Left colon (tissue), 2 donors: ENCODE measurements at regions not wholly inside any gene's neighbourhood (a gene's known extent, or its start where the extent isn't known, plus 50 kb on each side); places are given as distances from the start of the nearest gene placed in this dataset.

Source experiments
- ATAC-seq: fragments of 200-7000 bp; cut with Tn5 transposase; one replicate; pipeline ENCODE4 v1.9.1; 2020; ENCODE audit warnings: mild to moderate bottlenecking, moderate library complexity
- DNase-seq, 2 donors: peaks; one replicate each; pipeline ENCODE4 v3.0.0-alpha.2; 2020
- intact Hi-C, 2 donors: fragments of 100-400 bp; cut with DNase I in 1 of 2; cut with micrococcal nuclease in 1 of 2; formaldehyde crosslinking; loops; one replicate each; pipeline versions ENCODE4 v1.11.2 to v1.14.0; 2022; cut with DNase I, micrococcal nuclease
- donor health status: DM: no; HTN: no; CAD: no.
- donor health status: DM: yes; HTN: yes; CAD: no.

GRCh38 chr6:150725795-150726194 is 126.1 kb downstream of the PLEKHG1 start:
- ATAC-seq (no peak), DNase-seq (no peak)
- intact Hi-C loops, result no loop called here

GRCh38 chr6:150729188-150729748 is 129.6 kb downstream of the PLEKHG1 start:
- DNase-seq (no peak), ATAC-seq (no peak)
- intact Hi-C loops, result no loop called here

- DNase-seq (peak; percentile 55 to 77), ATAC-seq (peak; percentile 96)
- intact Hi-C loops, result no loop called here
Observed at GRCh38 chr6:150730801-150731457, 131.2 kb downstream of the PLEKHG1 start.

- DNase-seq (no peak), ATAC-seq (no peak)
- intact Hi-C loops, result no loop called here
Observed at GRCh38 chr6:150732765-150733539, 132.6 kb upstream of the MTHFD1L start.

DNA sequence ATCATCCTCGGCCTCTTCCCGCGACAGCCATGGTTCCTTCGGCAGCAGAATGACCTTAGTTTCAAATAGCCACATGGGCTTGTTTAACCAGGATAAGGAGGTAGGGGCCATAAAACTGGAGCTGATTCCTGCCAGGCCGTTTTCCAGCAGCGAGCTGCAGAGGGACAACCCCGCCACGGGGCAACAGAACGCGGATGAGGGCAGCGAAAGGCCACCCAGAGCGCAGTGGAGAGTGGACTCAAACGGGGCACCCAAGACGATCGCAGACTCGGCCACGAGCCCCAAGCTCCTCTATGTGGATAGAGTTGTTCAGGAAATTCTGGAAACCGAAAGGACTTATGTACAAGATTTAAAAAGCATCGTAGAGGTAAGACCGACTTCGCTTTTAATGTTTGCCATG is 131.8 kb upstream of the MTHFD1L start:
- DNase-seq (no peak), ATAC-seq (no peak)
- intact Hi-C loops, result no loop called here

DNA sequence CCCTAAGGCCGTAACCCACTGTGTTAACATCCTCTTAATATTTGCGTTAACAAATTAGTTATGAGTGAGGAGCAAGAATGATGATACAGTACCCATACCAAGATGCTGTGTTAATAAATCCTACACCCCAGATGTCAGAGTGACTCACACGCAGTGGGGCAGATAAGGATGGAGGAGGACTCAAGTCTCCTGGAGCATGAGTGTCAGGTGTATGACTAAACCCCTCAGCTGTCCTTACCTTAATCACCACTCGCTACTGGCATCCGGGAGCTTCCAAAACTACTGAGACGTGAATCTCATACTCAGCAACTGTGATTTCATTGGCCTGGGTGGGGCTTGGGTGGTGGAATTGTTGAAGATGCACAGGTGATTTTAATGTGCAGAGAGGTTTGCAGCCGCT is 131.3 kb upstream of the MTHFD1L start:
- no peak for DNase-seq
- no peak for ATAC-seq
- intact Hi-C loops, result no loop called here

GRCh38 chr6:150735341-150735851 is 130.1 kb upstream of the MTHFD1L start:
- ATAC-seq (no peak), DNase-seq (no peak)
- intact Hi-C loops, result no loop called here

GRCh38 chr6:150738092-150738629 is 127.3 kb upstream of the MTHFD1L start:
- ATAC-seq, result no peak
- no peak for DNase-seq
- intact Hi-C loops, result no loop called here

DNA sequence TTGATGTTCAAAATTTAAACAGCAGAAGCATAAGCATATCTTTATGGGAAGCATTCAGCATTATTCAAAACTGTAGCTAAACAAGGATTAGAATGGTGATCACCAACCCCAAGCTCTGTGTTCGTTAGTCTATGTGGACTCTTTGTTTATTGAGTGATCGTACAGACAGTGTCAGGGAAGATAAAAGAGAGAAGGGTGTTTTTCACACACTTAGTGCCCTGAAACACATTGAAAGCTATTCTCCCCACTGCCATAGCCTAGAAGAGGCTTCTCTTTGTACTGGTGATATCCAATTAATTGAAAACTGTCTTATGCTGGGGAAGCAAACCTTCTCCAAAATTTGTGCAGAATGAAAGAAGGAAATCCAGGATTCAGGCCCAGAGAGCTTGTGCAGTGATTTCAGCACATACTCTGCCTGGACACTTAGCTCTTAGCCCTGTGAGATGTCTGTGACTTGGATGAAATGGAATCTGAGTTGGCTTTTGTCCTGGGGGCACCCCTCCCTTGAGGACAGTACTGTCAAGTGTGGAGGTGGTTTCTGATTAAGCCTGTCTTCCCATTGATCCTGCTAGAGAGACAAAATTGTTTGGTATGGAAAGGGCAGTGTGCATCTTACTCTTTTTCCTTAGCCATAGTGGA is 125.7 kb upstream of the MTHFD1L start:
- no peak for DNase-seq
- intact Hi-C loops, result no loop called here
- ATAC-seq, result no peak

DNA sequence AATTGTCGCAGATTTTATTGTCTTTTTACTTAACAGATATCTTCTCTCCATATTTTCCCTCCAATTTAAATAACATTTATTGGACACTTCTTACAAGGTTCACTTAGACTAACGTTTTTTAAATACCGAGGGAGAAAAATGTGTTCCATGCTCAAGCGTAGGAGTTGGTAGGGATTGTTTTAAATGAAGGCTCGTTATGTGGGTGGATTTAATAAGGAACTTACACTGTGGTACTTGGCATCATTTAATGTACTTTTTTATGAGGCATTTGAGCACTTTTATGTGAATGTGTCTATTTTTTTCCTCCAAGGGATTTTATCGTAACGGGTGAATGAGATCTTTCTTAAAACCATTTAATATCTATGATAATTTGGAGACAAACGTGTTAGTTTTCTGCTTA is 125.0 kb upstream of the MTHFD1L start:
- intact Hi-C loops, result no loop called here
- DNase-seq (no peak), ATAC-seq (no peak)

DNA sequence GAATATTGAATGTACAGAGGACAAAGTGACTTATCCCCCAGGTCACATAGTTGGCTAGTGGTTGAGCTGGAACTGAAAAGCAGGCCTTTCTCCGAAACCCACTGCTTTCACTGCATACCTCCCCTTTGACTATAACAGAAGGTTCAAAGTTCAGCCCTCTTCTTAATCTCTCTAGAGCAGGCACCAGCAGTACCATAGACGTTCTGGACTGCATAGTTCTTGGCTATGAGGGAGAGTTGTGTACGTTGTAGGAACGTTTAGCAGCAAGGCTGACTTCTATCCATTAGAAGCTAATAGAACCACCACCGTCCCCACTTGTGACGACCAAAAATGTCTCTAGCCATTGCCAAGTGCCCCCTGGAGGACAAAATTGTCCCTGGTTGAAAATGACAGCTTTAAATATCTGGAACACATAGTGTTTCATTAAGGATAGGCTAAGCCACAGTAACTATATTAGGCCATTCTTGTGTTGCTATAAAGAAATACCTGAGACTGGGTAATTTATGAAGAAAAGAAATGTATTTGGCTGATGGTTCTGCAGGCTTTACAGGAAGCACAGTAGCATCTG is 123.8 kb upstream of the MTHFD1L start:
- ATAC-seq, result no peak
- intact Hi-C loops, result no loop called here
- peak in 1 of 2 donors; percentile 29 for DNase-seq

DNA sequence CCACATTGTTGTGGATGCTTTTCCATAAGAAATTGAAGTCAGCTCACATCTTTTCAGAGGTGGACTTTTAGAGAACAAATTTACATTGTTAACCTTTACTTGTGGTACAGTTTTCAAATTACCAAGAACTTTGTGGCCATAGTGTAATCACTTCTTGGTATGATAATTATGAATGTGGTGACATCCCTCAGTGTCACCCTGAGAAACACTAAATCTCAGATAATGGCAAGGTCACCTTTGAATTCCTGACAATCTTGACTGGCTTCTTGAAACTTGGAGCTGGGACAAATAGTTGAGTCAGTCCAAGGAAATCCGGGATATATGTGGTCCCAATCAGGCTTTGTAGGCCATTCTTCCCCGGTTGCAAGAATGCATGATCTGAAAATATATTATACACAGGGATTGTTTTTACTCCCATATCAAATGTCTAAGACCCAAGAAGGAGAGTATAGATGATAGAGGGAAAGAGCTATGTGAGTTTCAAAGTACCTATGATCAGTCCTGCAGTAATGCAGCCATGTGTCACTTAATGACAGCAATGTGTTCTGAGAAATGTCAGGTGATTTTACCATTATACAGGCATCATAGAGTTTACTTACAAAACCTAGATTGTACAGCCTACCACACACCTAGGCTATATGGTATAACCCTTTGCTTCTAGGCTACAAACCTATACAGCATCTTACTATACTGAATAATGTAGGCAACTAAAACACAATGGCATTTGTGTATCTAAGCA is 120.8 kb upstream of the MTHFD1L start:
- ATAC-seq (no peak), DNase-seq (no peak)
- intact Hi-C loops, result no loop called here

GRCh38 chr6:150745896-150746295 is 119.6 kb upstream of the MTHFD1L start:
- ATAC-seq (no peak), DNase-seq (no peak)
- intact Hi-C loops, result no loop called here

- no peak for DNase-seq
- intact Hi-C loops, result no loop called here
- ATAC-seq, result peak; percentile 83
Observed at GRCh38 chr6:150747155-150747554, 118.3 kb upstream of the MTHFD1L start.

DNA sequence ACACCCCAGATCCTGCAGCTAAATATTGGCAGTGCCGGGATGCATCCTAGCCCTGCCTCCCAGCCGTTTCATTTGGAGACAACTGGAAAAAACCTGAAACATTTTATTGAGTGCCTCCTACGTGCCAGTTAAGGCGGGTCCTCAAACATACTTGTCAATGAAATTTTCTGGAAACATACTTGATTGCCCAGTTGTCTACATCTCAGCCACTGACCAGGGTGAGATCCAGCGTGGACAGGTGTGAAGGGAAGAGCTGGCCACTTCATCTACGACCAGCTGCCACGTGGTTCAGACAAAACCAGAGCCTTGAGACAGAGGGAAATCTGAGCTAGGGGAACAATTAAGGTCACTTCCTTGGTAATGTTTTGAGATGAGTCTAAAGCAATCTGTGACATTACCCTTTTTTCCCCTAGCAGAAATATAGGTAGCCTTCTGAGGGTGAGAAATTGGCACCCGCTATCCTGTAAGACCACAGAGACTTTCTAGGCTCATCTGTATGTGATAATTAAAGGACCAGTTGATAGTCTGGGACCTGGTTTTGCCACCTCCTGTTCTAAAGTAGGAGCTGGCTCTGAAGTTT is 116.3 kb upstream of the MTHFD1L start:
- DNase-seq, result no peak
- intact Hi-C loops, result no loop called here
- ATAC-seq, result peak; percentile 52

GRCh38 chr6:150751296-150751695 is 114.2 kb upstream of the MTHFD1L start:
- intact Hi-C loops, result no loop called here
- no peak for ATAC-seq

DNA sequence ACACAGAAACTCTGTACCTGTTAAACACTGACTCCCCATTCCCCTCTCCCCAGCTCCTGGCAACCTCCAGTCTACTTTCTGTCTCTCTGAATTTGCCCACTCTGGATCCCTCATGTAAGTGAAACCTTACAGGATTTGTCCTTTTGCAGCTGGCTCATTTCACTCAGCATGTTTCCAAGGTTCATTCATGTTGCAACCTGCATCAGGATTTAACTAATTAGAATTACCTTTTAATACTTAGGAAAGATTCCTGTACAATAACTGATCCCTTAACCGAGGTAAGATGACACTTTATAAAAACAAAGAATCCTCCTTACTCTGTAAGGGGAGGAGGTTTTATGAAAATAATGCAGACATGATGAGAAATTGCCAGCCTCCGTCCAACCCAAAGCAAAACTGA is 113.1 kb upstream of the MTHFD1L start:
- DNase-seq (no peak), ATAC-seq (no peak)
- intact Hi-C loops, result no loop called here

More at GRCh38 chr6:150751296-150751695, 114.2 kb upstream of the MTHFD1L start:
- no peak for DNase-seq
